ENCODE measurements at regions not wholly inside any gene's neighbourhood (a gene's known extent, or its start where the extent isn't known, plus 50 kb on each side); places are given as distances from the start of the nearest gene placed in this dataset.
"Not testable (repeated sequence)": the region's sequence is repeated elsewhere in the genome, so short reads cannot be mapped to it uniquely, and the experiment has no call there.

GRCh38 chr18:70390371-70391090 is 101.7 kb downstream of the SOCS6 start:
- no peak for TF ChIP-seq CTCF (IDR thresholded peaks at IDR 0.05)
- Histone ChIP-seq H3K36me3 (no peaks in the 10 kb centered on the region), H3K4me1 (no peaks in the 10 kb centered on the region), H3K9me3 (no peaks in the 10 kb centered on the region), H3K4me3 (no peak overlapping the region), H3K27ac (no peak overlapping the region), H3K27me3 (no peaks in the 10 kb centered on the region)
- intact Hi-C loops (cut with DNase I), result no loop called here
- no peak for ATAC-seq
- no peak for DNase-seq

- H3K9me3 ChIP-seq; DNase-seq; H3K4me3 ChIP-seq; H3K36me3 ChIP-seq; H3K4me1 ChIP-seq; intact Hi-C loops (cut with DNase I); H3K27me3 ChIP-seq; ATAC-seq; H3K27ac ChIP-seq: not testable (repeated sequence)
These were observed 100.2 kb downstream of the SOCS6 start for GRCh38 chr18:70389036-70389435.

GRCh38 chr18:70387027-70387426 is 98.2 kb downstream of the SOCS6 start:
- no peak for DNase-seq
- Histone ChIP-seq H3K27me3 (no peaks in the 10 kb centered on the region), H3K4me1 (no peaks in the 10 kb centered on the region), H3K9me3 (no peaks in the 10 kb centered on the region), H3K4me3 (no peak overlapping the region), H3K36me3 (no peaks in the 10 kb centered on the region), H3K27ac (no peak overlapping the region)
- intact Hi-C loops (cut with DNase I), result no loop called here
- no peak for TF ChIP-seq CTCF (IDR thresholded peaks at IDR 0.05)
- no peak for ATAC-seq

- intact Hi-C loops (cut with DNase I), result no loop called here
- no peaks in the 10 kb centered on the region for H3K27me3 ChIP-seq
- TF ChIP-seq CTCF (IDR thresholded peaks at IDR 0.05), result no peak
These were observed 97.7 kb downstream of the SOCS6 start for GRCh38 chr18:70386582-70386981.

GRCh38 chr18:70385474-70385873 is 96.6 kb downstream of the SOCS6 start:
- Histone ChIP-seq H3K4me3 (no peak overlapping the region), H3K9me3 (no peaks in the 10 kb centered on the region), H3K27ac (no peak overlapping the region), H3K4me1 (no peaks in the 10 kb centered on the region), H3K27me3 (no peaks in the 10 kb centered on the region), H3K36me3 (no peaks in the 10 kb centered on the region)
- TF ChIP-seq CTCF (IDR thresholded peaks at IDR 0.05), result no peak
- no peak for DNase-seq
- no peak for ATAC-seq
- intact Hi-C loops (cut with DNase I), result no loop called here

More at GRCh38 chr18:70386582-70386981, 97.7 kb downstream of the SOCS6 start:
- no peak for ATAC-seq
- Histone ChIP-seq H3K27ac (no peak overlapping the region), H3K4me3 (no peak overlapping the region), H3K9me3 (no peaks in the 10 kb centered on the region), H3K36me3 (no peaks in the 10 kb centered on the region), H3K4me1 (no peaks in the 10 kb centered on the region)
- DNase-seq, result no peak

Measured in left lung (tissue), 4 donors.